Central memory CD8-positive, alpha-beta T cell (primary cell): ENCODE measurements at regions not wholly inside any gene's neighbourhood (a gene's known extent, or its start where the extent isn't known, plus 50 kb on each side); places are given as distances from the start of the nearest gene placed in this dataset.
"Not testable (repeated sequence)": the region's sequence is repeated elsewhere in the genome, so short reads cannot be mapped to it uniquely, and the experiment has no call there.

Experiments used
- ATAC-seq: fragments of 150-1000 bp; cut with Tn5 transposase; replicated peaks from 2 replicates; pipeline ENCODE4 v1.10.0; 2022; ENCODE audit warnings: mild to moderate bottlenecking, moderate FRiP score, moderate number of reproducible peaks; ENCODE audit not compliant: poor library complexity, severe bottlenecking; ENCODE audit errors: extremely low read depth
- DNase-seq, 2 donors: peaks; one replicate each; pipeline ENCODE4 v3.0.0; 2021; ENCODE audit warnings: low spot score in 2 of 2
- H3K27ac Mint-ChIP-seq: one replicate; pipeline ENCODE4 v1.8.0; 2022; ENCODE audit warnings: low read depth, mild to moderate bottlenecking, moderate library complexity, mixed read lengths
- H3K27me3 Mint-ChIP-seq: one replicate; pipeline ENCODE4 v1.8.0; 2022; ENCODE audit warnings: mixed read lengths
- H3K36me3 Mint-ChIP-seq: one replicate; pipeline ENCODE4 v1.8.0; 2022; ENCODE audit warnings: mild to moderate bottlenecking, moderate library complexity, mixed read lengths; ENCODE audit not compliant: insufficient read depth
- H3K4me1 Mint-ChIP-seq: one replicate; pipeline ENCODE4 v1.8.0; 2022; ENCODE audit warnings: mixed read lengths
- H3K4me3 Mint-ChIP-seq: one replicate; pipeline ENCODE4 v1.8.0; 2022; ENCODE audit warnings: mild to moderate bottlenecking, moderate library complexity, mixed read lengths
- H3K9me3 Mint-ChIP-seq: one replicate; pipeline ENCODE4 v1.8.0; 2022; ENCODE audit warnings: mixed read lengths

DNA sequence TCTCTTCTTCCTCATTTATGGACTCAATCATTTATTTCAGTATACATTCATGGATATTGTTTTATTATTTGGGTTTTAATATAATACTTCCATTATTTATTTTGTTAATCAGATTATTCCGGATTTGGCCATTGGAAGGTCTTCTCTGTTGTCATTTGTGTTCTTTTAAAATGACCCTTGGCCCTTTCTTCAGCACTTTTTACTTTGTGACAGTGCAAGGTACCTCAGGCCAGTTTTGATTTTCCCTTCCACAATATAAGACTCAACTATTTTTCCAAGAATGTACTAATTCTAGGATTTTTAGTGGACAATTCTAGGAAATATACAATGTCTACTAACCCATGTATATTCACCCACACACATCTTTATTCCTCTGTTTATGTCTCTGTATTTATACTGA is 521.4 kb upstream of the FOXG1 start:
- no peak for DNase-seq

DNA sequence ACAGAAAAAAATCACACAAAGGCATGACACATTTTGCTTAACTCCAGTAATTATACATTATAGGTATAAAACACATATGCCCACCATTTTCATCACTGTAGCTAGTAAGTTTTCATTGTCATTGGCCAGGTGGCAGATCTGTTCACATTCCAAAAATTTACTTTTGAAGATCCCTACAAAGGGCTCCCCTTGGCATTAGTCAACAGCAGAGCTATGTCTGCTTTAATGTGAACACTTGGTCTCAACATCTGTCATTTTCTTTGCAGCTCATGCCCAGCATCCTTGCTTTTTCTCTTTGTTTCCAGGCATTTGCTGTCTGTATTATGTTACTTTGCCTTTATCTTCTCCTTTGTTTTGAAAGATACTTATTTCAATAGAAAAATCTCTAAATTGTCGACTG is 519.1 kb upstream of the FOXG1 start:
- Mint-ChIP-seq H3K27me3 (no peaks in the 10 kb centered on the region), H3K27ac (no peak overlapping the region), H3K4me1 (no peaks in the 10 kb centered on the region), H3K9me3 (peaks cover 36% of the 10 kb centered on the region), H3K36me3 (no peaks in the 10 kb centered on the region), H3K4me3 (no peak overlapping the region)
- DNase-seq (no peak), ATAC-seq (no peak)

More for the DNA sequence above, 521.4 kb upstream of the FOXG1 start:
- no peaks in the 10 kb centered on the region for H3K36me3 Mint-ChIP-seq
- no peak for ATAC-seq
- H3K4me3 Mint-ChIP-seq, result no peak overlapping the region
- no peak overlapping the region for H3K27ac Mint-ChIP-seq
- H3K9me3 Mint-ChIP-seq, result peaks cover 28% of the 10 kb centered on the region
- H3K27me3 Mint-ChIP-seq, result no peaks in the 10 kb centered on the region
- H3K4me1 Mint-ChIP-seq, result no peaks in the 10 kb centered on the region

DNA sequence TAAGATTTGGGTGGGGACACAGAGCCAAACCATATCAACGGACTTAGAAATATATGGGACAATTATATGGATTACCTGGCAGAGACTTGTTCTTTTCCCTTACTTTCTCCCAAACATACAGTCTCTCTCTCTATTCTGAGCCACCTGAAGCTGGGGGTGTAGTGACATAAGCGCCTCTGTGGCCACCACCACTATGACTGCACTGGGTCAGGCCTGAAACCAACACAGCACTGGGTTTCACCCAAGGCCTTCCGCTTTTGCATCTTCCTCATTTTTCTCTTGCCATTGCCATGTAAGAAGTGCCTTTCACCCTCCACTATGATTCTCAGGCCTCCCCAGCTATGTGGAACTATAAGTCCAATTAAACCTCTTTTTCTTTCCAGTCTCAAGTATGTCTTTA is 514.5 kb upstream of the FOXG1 start:
- H3K4me3 Mint-ChIP-seq, H3K27me3 Mint-ChIP-seq, H3K4me1 Mint-ChIP-seq, ATAC-seq, H3K36me3 Mint-ChIP-seq, H3K27ac Mint-ChIP-seq, DNase-seq: not testable (repeated sequence)
- H3K9me3 Mint-ChIP-seq, result peaks cover 41% of the 10 kb centered on the region

DNA sequence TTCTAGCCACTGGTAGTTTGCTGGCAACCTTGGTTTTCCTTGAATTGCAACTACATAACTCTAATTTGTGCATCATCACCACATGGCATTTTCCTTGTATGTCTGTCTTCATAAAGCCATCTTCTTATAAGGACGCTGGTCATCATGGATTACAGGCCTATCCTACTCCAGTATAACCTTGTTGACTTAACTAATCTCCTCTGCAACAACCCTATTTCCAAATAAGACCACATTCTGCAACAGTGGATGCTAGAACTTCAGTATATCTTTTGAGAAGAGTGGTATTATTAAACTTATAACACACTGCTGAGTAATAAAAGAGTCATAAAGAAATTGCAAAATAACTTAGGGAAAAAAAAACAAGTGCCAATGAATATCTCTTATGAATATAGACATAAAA is 511.8 kb upstream of the FOXG1 start:
- Mint-ChIP-seq H3K9me3 (peaks cover 23% of the 10 kb centered on the region), H3K4me1 (no peaks in the 10 kb centered on the region), H3K36me3 (no peaks in the 10 kb centered on the region), H3K4me3 (no peak overlapping the region), H3K27me3 (no peaks in the 10 kb centered on the region), H3K27ac (no peak overlapping the region)
- no peak for DNase-seq
- ATAC-seq, result no peak

DNA sequence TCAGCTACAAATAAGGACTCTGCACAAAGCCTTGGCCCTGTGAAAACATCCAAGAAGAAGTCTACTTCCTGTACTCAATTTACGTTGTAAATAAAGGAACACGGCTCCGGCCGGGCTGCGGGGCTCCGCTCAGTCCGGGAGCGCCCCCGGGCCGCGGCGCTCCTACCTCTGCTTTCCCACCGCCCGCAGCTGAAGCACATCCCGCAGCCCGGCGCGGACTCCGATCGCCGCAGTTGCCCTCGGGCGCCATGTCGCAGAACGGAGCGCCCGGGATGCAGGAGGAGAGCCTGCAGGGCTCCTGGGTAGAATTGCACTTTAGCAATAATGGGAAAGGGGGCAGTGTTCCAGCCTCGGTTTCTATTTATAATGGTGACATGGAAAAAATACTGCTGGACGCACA is 502.3 kb upstream of the FOXG1 start:
- no peak for DNase-seq
- Mint-ChIP-seq H3K4me1 (no peaks in the 10 kb centered on the region), H3K9me3 (peaks cover 36% of the 10 kb centered on the region), H3K36me3 (no peaks in the 10 kb centered on the region), H3K27ac (no peak overlapping the region), H3K4me3 (no peak overlapping the region), H3K27me3 (no peaks in the 10 kb centered on the region)
- no peak for ATAC-seq

DNA sequence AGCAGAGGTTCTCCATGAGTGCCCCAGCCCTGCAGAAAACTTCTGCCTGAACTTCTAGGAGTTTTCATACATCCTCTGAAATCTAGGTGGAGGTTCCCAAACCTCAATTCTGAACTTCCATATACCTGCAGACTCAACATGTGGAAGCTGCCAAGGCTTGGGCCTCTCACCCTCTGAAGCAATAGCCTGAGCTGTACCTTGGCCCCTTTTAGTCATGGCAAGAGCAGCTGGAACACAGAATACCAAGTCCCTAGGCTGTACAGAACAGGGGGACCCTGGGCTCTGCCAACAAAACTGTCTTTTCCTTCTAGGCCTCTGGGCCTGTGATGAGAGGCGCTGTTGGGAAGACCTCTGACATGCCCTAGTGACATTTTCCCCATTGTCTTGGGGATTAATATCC is 494.3 kb upstream of the FOXG1 start:
- Mint-ChIP-seq H3K27ac (no peak overlapping the region), H3K9me3 (peaks cover 25% of the 10 kb centered on the region), H3K4me1 (no peaks in the 10 kb centered on the region), H3K36me3 (no peaks in the 10 kb centered on the region), H3K27me3 (no peaks in the 10 kb centered on the region), H3K4me3 (no peak overlapping the region)
- no peak for DNase-seq
- ATAC-seq, result no peak

DNA sequence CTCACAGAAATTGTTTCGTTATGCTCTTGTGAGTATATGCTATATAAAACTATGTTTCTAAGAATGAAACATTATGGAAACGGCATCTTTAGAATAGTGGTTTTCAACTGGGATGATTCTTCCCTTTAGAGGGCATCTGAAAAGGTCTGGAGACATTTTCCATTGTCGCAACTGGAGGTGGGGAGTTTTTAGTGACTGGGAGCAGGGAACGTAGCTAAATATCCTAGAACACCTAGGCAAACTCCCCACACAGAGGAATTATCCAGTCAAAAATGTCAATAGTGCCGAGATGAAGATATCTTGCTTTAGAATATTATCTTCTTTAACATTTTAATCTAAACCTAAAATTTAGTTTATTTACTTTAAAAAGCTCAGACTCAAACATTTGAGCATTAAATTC is 486.1 kb upstream of the FOXG1 start:
- H3K27ac Mint-ChIP-seq, result no peak overlapping the region
- H3K9me3 Mint-ChIP-seq, result peaks cover 11% of the 10 kb centered on the region
- no peaks in the 10 kb centered on the region for H3K27me3 Mint-ChIP-seq
- H3K4me3 Mint-ChIP-seq, result no peak overlapping the region
- H3K4me1 Mint-ChIP-seq, result no peaks in the 10 kb centered on the region
- DNase-seq, result no peak
- ATAC-seq, result no peak
- H3K36me3 Mint-ChIP-seq, result no peaks in the 10 kb centered on the region

DNA sequence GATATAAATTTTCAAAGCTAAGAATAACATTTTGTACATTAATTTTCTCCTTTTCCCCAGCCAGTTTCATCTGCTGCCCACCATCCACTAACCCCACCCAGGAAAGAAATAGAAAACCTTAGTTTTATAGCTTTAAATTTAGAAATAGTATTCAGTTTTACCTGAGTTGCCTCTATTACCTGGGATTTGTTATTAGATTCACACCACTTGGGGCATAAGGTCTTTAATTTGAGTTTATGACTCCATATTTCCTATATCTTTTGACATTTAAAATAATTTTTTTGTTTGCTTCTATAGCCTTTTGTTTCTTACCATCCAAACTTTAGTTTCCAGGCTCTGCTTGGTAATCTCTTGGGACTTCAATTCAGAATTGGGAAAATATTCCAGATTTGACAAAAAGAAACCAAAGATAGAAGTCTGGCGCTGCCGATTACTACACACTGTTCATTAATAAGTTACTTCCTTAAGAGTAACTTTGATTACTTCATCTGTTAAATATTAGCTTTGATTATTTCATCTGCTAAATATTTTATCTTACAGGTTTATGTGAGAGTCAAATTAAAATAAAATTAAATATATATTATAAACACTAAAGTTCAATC is 485.5 kb upstream of the FOXG1 start:
- Mint-ChIP-seq H3K9me3 (peaks cover 11% of the 10 kb centered on the region), H3K27ac (no peak overlapping the region), H3K4me1 (no peaks in the 10 kb centered on the region), H3K36me3 (no peaks in the 10 kb centered on the region), H3K27me3 (no peaks in the 10 kb centered on the region), H3K4me3 (no peak overlapping the region)
- ATAC-seq (no peak), DNase-seq (no peak)

DNA sequence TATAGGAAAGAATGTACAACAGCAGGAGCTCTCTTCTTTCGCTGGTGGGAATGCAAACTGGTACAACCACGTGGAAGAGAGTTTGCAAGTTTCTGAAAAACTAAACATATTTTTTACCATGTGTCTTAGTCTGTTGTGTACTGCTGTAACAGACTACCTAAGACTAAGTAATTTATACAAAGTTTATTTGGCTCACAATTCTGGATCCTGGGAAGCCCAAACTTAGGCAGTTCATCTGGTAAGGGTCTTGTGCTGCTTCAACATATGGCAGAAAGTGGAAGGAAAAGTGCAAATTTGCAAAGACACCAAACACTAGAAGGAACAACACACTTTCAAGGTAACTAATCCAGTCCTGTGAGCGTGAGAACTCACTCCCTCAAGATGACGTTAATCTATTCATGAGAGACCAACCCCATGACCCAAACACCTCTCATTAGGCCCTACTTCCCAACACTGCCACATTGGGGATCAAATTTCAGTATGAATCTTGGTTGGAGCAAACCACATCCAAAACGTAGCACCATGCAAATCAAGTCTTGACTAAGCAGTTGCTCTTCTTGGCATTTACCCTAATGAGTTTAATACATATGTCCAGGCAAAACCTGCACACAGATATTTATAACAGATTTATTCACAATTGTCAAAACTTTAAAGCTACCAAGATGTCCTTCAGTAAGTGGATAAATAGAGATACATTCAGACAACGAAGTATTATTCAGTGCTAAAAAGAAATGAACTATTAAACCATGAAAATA is 481.9 kb upstream of the FOXG1 start:
- Mint-ChIP-seq H3K27ac (no peak overlapping the region), H3K36me3 (no peaks in the 10 kb centered on the region), H3K9me3 (peaks cover 12% of the 10 kb centered on the region), H3K4me3 (no peak overlapping the region), H3K27me3 (no peaks in the 10 kb centered on the region), H3K4me1 (no peaks in the 10 kb centered on the region)
- DNase-seq, result no peak
- ATAC-seq, result no peak

DNA sequence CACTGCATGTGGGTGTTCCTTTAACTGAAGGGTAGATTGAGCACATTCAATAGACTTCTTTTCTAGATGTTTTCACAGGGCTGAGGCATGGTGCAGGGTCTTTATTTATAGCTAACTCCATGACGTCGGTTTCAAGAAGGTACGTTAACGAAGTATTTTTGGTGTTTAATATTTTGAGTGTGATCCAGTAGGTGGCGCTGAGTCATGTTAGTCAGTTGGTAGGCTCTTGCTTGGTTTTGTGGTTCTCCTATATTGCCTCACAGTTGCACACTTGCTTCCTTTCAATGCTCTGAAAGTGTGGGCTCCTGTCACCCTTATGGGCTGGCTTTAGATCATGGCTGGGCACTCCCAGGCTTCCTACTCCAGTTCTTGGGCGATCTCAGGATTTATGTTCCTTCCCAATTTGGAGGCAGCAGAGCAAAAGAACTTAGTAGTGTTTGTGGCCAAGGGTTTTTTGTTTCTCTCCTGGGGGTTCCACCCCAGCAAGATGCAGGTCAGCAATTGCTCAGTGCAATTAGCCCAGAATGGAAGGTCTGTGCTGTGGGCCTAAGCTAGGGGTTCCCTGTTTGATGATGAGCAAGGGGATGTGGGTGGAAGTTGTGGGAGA is 471.6 kb upstream of the FOXG1 start:
- peaks cover 36% of the 10 kb centered on the region for H3K9me3 Mint-ChIP-seq
- H3K27ac Mint-ChIP-seq, result no peak overlapping the region
- H3K27me3 Mint-ChIP-seq, result no peaks in the 10 kb centered on the region
- H3K36me3 Mint-ChIP-seq, result no peaks in the 10 kb centered on the region
- no peak overlapping the region for H3K4me3 Mint-ChIP-seq
- no peak for ATAC-seq
- no peaks in the 10 kb centered on the region for H3K4me1 Mint-ChIP-seq
- no peak for DNase-seq

DNA sequence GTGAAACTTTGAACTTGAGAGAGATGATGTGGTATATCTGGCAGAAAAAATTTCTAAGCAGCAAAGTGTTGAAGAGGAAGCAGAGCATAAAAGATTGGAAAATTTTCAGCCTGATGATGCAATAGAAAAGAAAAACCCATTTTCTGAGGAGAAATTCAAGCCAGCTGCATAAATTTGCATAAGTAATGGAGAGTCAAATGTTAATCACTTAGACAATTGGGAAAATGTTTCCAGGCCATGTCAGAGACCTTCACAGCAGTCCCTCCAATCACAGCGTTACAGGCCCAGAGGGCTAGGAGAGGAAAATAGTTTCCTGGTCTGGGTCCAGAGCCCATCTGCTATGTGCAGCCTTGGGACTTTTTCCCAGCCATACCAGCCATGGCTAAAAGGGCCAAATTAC is 469.0 kb upstream of the FOXG1 start:
- Mint-ChIP-seq H3K27ac (no peak overlapping the region), H3K4me1 (no peaks in the 10 kb centered on the region), H3K4me3 (no peak overlapping the region), H3K36me3 (no peaks in the 10 kb centered on the region), H3K27me3 (no peaks in the 10 kb centered on the region), H3K9me3 (peaks cover 25% of the 10 kb centered on the region)
- no peak for ATAC-seq
- no peak for DNase-seq

DNA sequence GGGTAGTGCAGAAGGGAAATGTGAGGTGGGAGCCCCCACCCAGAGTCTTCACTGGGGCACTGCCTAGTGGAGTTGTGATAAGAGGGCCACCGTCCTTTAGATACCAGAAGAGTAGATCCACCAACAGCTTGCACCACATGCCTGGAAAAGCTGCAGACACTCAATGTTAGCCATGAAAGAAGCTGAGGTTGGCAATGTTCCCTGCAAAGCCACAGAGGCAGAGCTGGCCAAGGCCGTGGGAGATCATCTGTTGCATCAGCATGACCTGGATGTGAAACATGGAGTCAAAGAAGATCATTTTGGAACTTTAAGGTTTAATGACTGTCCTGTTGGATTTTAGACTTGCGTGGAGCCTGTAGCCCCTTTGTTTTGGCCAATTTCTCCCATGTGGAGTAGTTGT is 468.4 kb upstream of the FOXG1 start:
- Mint-ChIP-seq H3K9me3 (peaks cover 27% of the 10 kb centered on the region), H3K4me3 (no peak overlapping the region), H3K27ac (no peak overlapping the region)

DNA sequence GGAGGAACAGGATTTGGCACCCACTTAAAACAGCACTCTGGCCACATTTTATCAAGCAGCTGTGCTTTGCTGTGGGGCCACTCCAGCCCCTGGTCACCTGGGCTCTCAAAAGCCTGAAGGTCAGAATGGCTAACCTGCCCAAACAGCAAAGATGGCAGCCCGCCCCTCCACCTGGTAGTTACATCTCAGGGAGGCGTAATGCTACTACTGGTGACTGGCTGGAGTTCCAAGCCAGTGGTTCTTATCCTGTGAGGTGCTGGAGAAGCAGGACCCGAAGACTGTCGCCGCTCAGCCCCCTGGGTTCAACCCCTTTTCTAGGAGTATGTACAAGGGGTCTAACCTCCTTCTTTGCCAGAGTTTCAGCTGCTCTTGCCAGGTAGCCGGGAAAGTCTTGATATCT is 467.4 kb upstream of the FOXG1 start:
- H3K4me1 Mint-ChIP-seq, result no peaks in the 10 kb centered on the region
- H3K9me3 Mint-ChIP-seq, result peaks cover 26% of the 10 kb centered on the region
- DNase-seq, result no peak
- no peak overlapping the region for H3K4me3 Mint-ChIP-seq
- no peaks in the 10 kb centered on the region for H3K27me3 Mint-ChIP-seq
- ATAC-seq, result no peak
- H3K27ac Mint-ChIP-seq, result no peak overlapping the region
- no peaks in the 10 kb centered on the region for H3K36me3 Mint-ChIP-seq

More for the DNA sequence above, 468.4 kb upstream of the FOXG1 start:
- Mint-ChIP-seq H3K27me3 (no peaks in the 10 kb centered on the region), H3K4me1 (no peaks in the 10 kb centered on the region), H3K36me3 (no peaks in the 10 kb centered on the region)
- no peak for DNase-seq
- ATAC-seq, result no peak
